RWPE1 (cell line): ENCODE measurements at regions not wholly inside any gene's neighbourhood (a gene's known extent, or its start where the extent isn't known, plus 50 kb on each side); places are given as distances from the start of the nearest gene placed in this dataset.

ENCODE experiments used
- CTCF ChIA-PET: fragments of 350-600 bp; sonication (Branson Sonifier 250); formaldehyde crosslinking; extraction: SDS; loops from one replicate; lab custom pipeline; 2021; lab: Yijun Ruan, JAX
- POLR2A ChIA-PET: fragments of 400-600 bp; formaldehyde crosslinking; extraction: SDS; loops from one replicate; lab custom pipeline; 2020; ENCODE audit warnings: antibody characterized with exemption; ENCODE audit not compliant: low non-redundant PET; lab: Yijun Ruan, JAX
- DNase-seq: peaks from one replicate; pipeline ENCODE4 v3.0.0; 2012; ENCODE audit warnings: low spot score
- H3K27ac ChIP-seq: fragments of 450-650 bp; 2 replicates; pipeline ENCODE4 v1.5.1; 2017
- TF ChIP-seq, protein P1 (sequence below): fragments of 450-650 bp; conservative IDR thresholded peaks from 2 replicates; pipeline ENCODE4 v1.5.1; 2017; ENCODE audit warnings: low read depth, mild to moderate bottlenecking

DNA sequence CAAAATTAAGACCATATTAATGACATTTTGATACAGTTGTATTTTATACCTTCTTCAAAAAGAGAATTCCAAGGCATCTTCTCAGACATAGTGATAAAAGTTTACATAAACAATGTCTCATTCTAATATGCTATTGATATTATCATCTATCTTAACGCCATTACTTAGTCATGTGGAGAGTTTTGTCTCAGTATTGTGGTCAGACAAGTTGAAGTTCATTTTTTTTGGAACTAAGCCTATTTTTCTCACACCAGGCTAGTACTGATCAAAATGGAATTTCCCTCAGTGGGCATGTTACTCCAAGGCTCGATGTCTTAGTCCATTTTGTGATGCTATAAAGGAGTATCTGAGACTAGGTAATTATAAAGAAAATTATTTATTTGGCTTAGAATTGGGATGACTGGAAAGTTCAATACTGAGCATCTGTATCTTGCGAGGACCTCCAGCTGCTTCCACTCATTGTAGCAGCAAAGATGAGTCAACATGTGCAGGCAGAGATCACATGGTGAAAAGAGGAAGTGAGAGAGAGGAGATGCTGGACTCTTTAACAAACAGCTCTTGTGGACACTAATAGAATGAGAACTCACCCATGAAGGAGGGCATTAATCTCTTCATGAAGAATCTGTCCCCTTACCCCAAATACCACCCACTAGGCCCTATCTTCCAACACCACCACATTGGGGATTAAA is 825.5 kb upstream of the MANEA start:
- ChIA-PET POLR2A (no interaction called here), CTCF (no interaction called here)
- no peak overlapping the region for H3K27ac ChIP-seq
- TF ChIP-seq, protein P1, sequence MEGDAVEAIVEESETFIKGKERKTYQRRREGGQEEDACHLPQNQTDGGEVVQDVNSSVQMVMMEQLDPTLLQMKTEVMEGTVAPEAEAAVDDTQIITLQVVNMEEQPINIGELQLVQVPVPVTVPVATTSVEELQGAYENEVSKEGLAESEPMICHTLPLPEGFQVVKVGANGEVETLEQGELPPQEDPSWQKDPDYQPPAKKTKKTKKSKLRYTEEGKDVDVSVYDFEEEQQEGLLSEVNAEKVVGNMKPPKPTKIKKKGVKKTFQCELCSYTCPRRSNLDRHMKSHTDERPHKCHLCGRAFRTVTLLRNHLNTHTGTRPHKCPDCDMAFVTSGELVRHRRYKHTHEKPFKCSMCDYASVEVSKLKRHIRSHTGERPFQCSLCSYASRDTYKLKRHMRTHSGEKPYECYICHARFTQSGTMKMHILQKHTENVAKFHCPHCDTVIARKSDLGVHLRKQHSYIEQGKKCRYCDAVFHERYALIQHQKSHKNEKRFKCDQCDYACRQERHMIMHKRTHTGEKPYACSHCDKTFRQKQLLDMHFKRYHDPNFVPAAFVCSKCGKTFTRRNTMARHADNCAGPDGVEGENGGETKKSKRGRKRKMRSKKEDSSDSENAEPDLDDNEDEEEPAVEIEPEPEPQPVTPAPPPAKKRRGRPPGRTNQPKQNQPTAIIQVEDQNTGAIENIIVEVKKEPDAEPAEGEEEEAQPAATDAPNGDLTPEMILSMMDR, result no peak
- DNase-seq, result no peak

DNA sequence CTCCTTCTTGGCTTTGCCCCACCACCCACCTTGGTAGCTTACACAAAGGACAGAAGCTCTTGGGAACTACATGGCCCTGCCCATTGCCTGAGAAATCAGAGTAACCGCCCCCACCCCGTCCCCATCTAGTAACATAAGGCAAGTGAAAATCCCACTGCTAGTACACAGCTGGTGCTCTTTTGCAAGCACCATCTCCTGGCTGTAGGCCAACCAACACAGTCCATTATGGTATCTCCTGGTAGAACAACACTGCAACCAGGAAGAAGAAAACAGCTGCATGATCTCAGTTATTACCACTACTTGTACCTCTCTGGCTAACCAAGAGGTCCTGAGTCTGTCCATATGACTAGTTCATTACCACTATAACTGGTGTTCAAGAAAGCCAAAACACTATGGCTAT is 841.1 kb upstream of the MANEA start:
- DNase-seq, result no peak
- H3K27ac ChIP-seq, result no peak overlapping the region
- TF ChIP-seq, protein P1, result no peak
- ChIA-PET CTCF (no interaction called here), POLR2A (no interaction called here)

DNA sequence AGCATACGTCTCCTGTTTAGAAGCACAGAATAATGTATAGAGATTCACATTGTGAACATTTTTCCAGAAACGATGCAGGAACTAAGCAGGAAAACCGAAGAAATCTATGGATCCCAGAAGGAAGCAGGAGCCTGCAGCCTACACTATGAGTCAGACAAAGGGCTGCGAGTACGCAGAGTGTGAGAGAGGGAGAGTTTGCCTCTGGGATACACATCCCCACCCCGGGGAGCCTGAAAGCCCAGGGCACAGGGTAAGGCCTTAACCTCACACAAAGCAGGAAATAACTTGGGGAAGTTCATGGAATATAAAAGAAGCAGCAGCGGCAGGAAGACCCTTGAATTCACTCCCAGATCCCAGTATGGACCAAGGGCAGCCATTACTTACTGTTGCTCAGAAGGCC is 842.1 kb upstream of the MANEA start:
- TF ChIP-seq, protein P1, result no peak
- ChIA-PET POLR2A (no interaction called here), CTCF (no interaction called here)
- no peak for DNase-seq
- no peak overlapping the region for H3K27ac ChIP-seq

DNA sequence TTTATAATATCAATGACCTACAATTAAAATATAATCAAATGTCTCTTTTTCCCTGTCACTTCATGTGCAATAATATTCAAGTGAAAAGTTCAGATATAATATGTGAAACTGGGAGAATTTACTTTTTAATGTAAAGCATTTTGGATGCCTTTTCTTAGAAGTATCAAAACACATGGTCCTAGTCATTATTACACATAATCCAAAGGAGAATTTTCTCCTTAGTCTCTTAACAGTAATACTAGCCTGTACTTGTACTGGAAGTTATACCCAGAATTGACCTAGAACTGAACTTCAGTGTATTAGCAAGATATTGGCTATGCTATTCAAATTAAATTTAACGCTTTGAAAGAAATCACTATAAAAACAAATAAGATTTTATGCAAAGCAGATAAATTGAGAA is 842.6 kb upstream of the MANEA start:
- ChIA-PET POLR2A (no interaction called here), CTCF (no interaction called here)
- no peak overlapping the region for H3K27ac ChIP-seq
- no peak for DNase-seq
- TF ChIP-seq, protein P1, result no peak

DNA sequence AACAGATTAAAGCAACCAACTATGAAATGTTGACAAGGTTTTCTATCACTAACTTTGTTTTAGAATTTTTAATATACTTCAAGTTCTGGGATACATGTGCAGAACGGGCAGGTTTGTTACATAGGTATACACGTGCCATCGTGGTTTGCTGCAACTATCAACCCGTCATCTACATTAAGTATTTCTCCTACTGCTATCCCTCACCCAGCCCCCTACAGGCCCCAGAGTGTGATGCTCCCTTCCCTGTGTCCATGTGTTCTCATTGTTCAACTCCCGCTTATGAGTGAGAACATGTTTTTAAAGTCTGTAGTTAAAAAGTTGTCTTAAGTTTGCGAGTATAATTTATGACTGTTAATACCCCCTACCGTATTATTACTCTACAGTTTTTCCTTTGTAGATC is 844.3 kb upstream of the MANEA start:
- ChIA-PET POLR2A (no interaction called here), CTCF (no interaction called here)
- no peak overlapping the region for H3K27ac ChIP-seq
- TF ChIP-seq, protein P1, result no peak
- no peak for DNase-seq

DNA sequence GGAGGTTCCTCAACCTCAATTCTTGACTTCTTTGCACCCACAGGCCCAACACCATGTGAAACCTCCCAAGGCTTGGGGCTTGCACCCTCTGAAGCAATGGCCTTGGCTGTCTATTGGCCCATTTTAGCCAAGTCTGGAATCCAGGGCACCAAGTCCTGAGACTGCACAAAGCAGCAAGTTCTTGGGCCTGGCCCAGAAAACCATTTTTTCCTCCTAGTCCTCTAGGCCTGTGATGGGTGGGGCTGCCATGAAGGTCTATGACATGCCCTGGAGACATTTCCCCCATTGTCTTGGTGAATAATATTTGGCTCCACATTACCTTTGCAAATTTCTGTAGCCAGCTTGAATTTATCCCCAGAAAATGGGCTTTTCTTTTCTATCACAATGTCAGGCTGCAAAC is 849.6 kb upstream of the MANEA start:
- H3K27ac ChIP-seq, result no peak overlapping the region
- DNase-seq, result no peak
- ChIA-PET CTCF (no interaction called here), POLR2A (no interaction called here)
- TF ChIP-seq, protein P1, result no peak
